ENCODE measurements at regions not wholly inside any gene's neighbourhood (a gene's known extent, or its start where the extent isn't known, plus 50 kb on each side); places are given as distances from the start of the nearest gene placed in this dataset.
"Not testable (repeated sequence)": the region's sequence is repeated elsewhere in the genome, so short reads cannot be mapped to it uniquely, and the experiment has no call there.

- Mint-ChIP-seq H3K4me3 (no peak overlapping the region), H3K4me1 (no peaks in the 10 kb centered on the region), H3K9me3 (no peaks in the 10 kb centered on the region), H3K27ac (no peak overlapping the region), H3K27me3 (peaks cover 4 to 10% of the 10 kb centered on the region in 2 donors), H3K36me3 (no peaks in the 10 kb centered on the region)
- ChIA-PET CTCF (no interaction called here), POLR2A (no interaction called here)
- Histone ChIP-seq H3K9me3 (no peaks in the 10 kb centered on the region), H3K36me3 (ENCODE audit: control insufficient read depth in 2 of 2, extremely low read depth in 1 of 2, insufficient read depth in 1 of 2, low read length in 1 of 2) (no peaks in the 10 kb centered on the region), H3K27me3 (replicated peaks in 1 of 2; ENCODE audit: control insufficient read depth in 2 of 2, extremely low read depth in 1 of 2, insufficient read depth in 2 of 2, low read length in 1 of 2) (no peaks in the 10 kb centered on the region), H3K4me3 (ENCODE audit: control insufficient read depth in 1 of 2, extremely low read depth in 1 of 2, low read length in 1 of 2) (no peak overlapping the region), H3K4me1 (ENCODE audit: control insufficient read depth in 1 of 2, extremely low read depth in 1 of 2, insufficient read depth in 2 of 2, low read length in 2 of 2) (no peaks in the 10 kb centered on the region), H3K27ac (ENCODE audit: low read length) (no peak overlapping the region)
- no CpG with 5 or more reads among the region's 1 CpG for WGBS (ENCODE audit: insufficient coverage)
- DNase-seq (no peak), ATAC-seq (replicated peaks in 1 of 4) (no peak)
Measured at GRCh38 chr13:75960538-75960994, 324.4 kb downstream of the LMO7 start.

GRCh38 chr13:75959861-75960481 is 323.8 kb downstream of the LMO7 start:
- Mint-ChIP-seq H3K4me1 (no peaks in the 10 kb centered on the region), H3K36me3 (no peaks in the 10 kb centered on the region), H3K27ac (no peak overlapping the region), H3K4me3 (no peak overlapping the region), H3K9me3 (no peaks in the 10 kb centered on the region), H3K27me3 (peaks cover 3 to 7% of the 10 kb centered on the region in 2 donors)
- POLR2A ChIA-PET: no interaction called here
- CTCF ChIA-PET: no interaction called here
- H3K27ac ChIP-seq (ENCODE audit: low read length): no peak overlapping the region
- ATAC-seq (replicated peaks in 1 of 4) (no peak), DNase-seq (no peak)
- H3K4me1 ChIP-seq (ENCODE audit: control insufficient read depth in 1 of 2, extremely low read depth in 1 of 2, insufficient read depth in 2 of 2, low read length in 2 of 2): no peaks in the 10 kb centered on the region
- no peak overlapping the region for H3K4me3 ChIP-seq (ENCODE audit: control insufficient read depth in 1 of 2, extremely low read depth in 1 of 2, low read length in 1 of 2)
- no peaks in the 10 kb centered on the region for H3K27me3 ChIP-seq (replicated peaks in 1 of 2; ENCODE audit: control insufficient read depth in 2 of 2, extremely low read depth in 1 of 2, insufficient read depth in 2 of 2, low read length in 1 of 2)
- 24% methylated on average over 2 of the region's 3 CpGs for WGBS (ENCODE audit: insufficient coverage)
- no peaks in the 10 kb centered on the region for H3K36me3 ChIP-seq (ENCODE audit: control insufficient read depth in 2 of 2, extremely low read depth in 1 of 2, insufficient read depth in 1 of 2, low read length in 1 of 2)
- no peaks in the 10 kb centered on the region for H3K9me3 ChIP-seq

- H3K9me3 ChIP-seq; H3K4me1 ChIP-seq (ENCODE audit: control insufficient read depth in 1 of 2, extremely low read depth in 1 of 2, insufficient read depth in 2 of 2, low read length in 2 of 2); CTCF ChIA-PET; DNase-seq; H3K27ac Mint-ChIP-seq; H3K36me3 Mint-ChIP-seq; ATAC-seq (replicated peaks in 1 of 4); H3K27me3 ChIP-seq (replicated peaks in 1 of 2; ENCODE audit: control insufficient read depth in 2 of 2, extremely low read depth in 1 of 2, insufficient read depth in 2 of 2, low read length in 1 of 2); H3K9me3 Mint-ChIP-seq; H3K27me3 Mint-ChIP-seq; H3K36me3 ChIP-seq (ENCODE audit: control insufficient read depth in 2 of 2, extremely low read depth in 1 of 2, insufficient read depth in 1 of 2, low read length in 1 of 2); H3K4me3 Mint-ChIP-seq; H3K4me3 ChIP-seq (ENCODE audit: control insufficient read depth in 1 of 2, extremely low read depth in 1 of 2, low read length in 1 of 2); H3K4me1 Mint-ChIP-seq; H3K27ac ChIP-seq (ENCODE audit: low read length): not testable (repeated sequence)
- POLR2A ChIA-PET: interaction anchor here in 1 of 2 donors (0.8 kb wide), 1 partner anchor 1282 kb away, joined by 4 read pairs; no protein-coding TSS in a partner anchor
- WGBS (ENCODE audit: insufficient coverage): 86% methylated on average over 1 of the region's 2 CpGs
Measured at GRCh38 chr13:75953589-75953988, 317.5 kb downstream of the LMO7 start.

- Mint-ChIP-seq H3K36me3 (no peaks in the 10 kb centered on the region), H3K27me3 (no peaks in the 10 kb centered on the region), H3K4me1 (no peaks in the 10 kb centered on the region), H3K9me3 (no peaks in the 10 kb centered on the region), H3K4me3 (no peak overlapping the region), H3K27ac (no peak overlapping the region)
- POLR2A ChIA-PET: no interaction called here
- H3K4me1 ChIP-seq (ENCODE audit: control insufficient read depth in 1 of 2, extremely low read depth in 1 of 2, insufficient read depth in 2 of 2, low read length in 2 of 2): no peaks in the 10 kb centered on the region
- H3K27me3 ChIP-seq (replicated peaks in 1 of 2; ENCODE audit: control insufficient read depth in 2 of 2, extremely low read depth in 1 of 2, insufficient read depth in 2 of 2, low read length in 1 of 2): no peaks in the 10 kb centered on the region
- no peaks in the 10 kb centered on the region for H3K9me3 ChIP-seq
- CTCF ChIA-PET: interaction anchor here in 1 of 2 donors (1.5 kb wide), 1 partner anchor 252 kb away, joined by 3 read pairs; no protein-coding TSS in a partner anchor
- ATAC-seq (replicated peaks in 1 of 4) (no peak), DNase-seq (no peak)
- H3K36me3 ChIP-seq (ENCODE audit: control insufficient read depth in 2 of 2, extremely low read depth in 1 of 2, insufficient read depth in 1 of 2, low read length in 1 of 2): no peaks in the 10 kb centered on the region
- H3K4me3 ChIP-seq (ENCODE audit: control insufficient read depth in 1 of 2, extremely low read depth in 1 of 2, low read length in 1 of 2): no peak overlapping the region
- WGBS (ENCODE audit: insufficient coverage): no CpG with 5 or more reads among the region's 2 CpGs
- no peak overlapping the region for H3K27ac ChIP-seq (ENCODE audit: low read length)
Measured at GRCh38 chr13:75947448-75947847, 311.3 kb downstream of the LMO7 start.

GRCh38 chr13:75946536-75947284 is 310.6 kb downstream of the LMO7 start:
- POLR2A ChIA-PET: no interaction called here
- CTCF ChIA-PET: interaction anchor here in 1 of 2 donors (1.5 kb wide), 1 partner anchor 251 kb away, joined by 3 read pairs; no protein-coding TSS in a partner anchor
- no peaks in the 10 kb centered on the region for H3K9me3 ChIP-seq
- WGBS (ENCODE audit: insufficient coverage): 100% methylated on average over 1 of the region's 4 CpGs
- H3K27me3 Mint-ChIP-seq: no peaks in the 10 kb centered on the region
- no peak overlapping the region for H3K27ac Mint-ChIP-seq
- no peak overlapping the region for H3K4me3 Mint-ChIP-seq
- H3K4me1 Mint-ChIP-seq: no peaks in the 10 kb centered on the region
- H3K9me3 Mint-ChIP-seq: no peaks in the 10 kb centered on the region
- ATAC-seq (replicated peaks in 1 of 4) (no peak), DNase-seq (no peak)
- no peak overlapping the region for H3K27ac ChIP-seq (ENCODE audit: low read length)
- H3K4me3 ChIP-seq (ENCODE audit: control insufficient read depth in 1 of 2, extremely low read depth in 1 of 2, low read length in 1 of 2): no peak overlapping the region
- no peaks in the 10 kb centered on the region for H3K4me1 ChIP-seq (ENCODE audit: control insufficient read depth in 1 of 2, extremely low read depth in 1 of 2, insufficient read depth in 2 of 2, low read length in 2 of 2)
- H3K36me3 Mint-ChIP-seq: no peaks in the 10 kb centered on the region
- no peaks in the 10 kb centered on the region for H3K36me3 ChIP-seq (ENCODE audit: control insufficient read depth in 2 of 2, extremely low read depth in 1 of 2, insufficient read depth in 1 of 2, low read length in 1 of 2)
- H3K27me3 ChIP-seq (replicated peaks in 1 of 2; ENCODE audit: control insufficient read depth in 2 of 2, extremely low read depth in 1 of 2, insufficient read depth in 2 of 2, low read length in 1 of 2): no peaks in the 10 kb centered on the region

GRCh38 chr13:75945841-75946482 is 309.8 kb downstream of the LMO7 start:
- Histone ChIP-seq H3K9me3 (no peaks in the 10 kb centered on the region), H3K4me1 (ENCODE audit: control insufficient read depth in 1 of 2, extremely low read depth in 1 of 2, insufficient read depth in 2 of 2, low read length in 2 of 2) (no peaks in the 10 kb centered on the region), H3K27ac (ENCODE audit: low read length) (no peak overlapping the region), H3K36me3 (ENCODE audit: control insufficient read depth in 2 of 2, extremely low read depth in 1 of 2, insufficient read depth in 1 of 2, low read length in 1 of 2) (no peaks in the 10 kb centered on the region), H3K27me3 (replicated peaks in 1 of 2; ENCODE audit: control insufficient read depth in 2 of 2, extremely low read depth in 1 of 2, insufficient read depth in 2 of 2, low read length in 1 of 2) (no peaks in the 10 kb centered on the region), H3K4me3 (ENCODE audit: control insufficient read depth in 1 of 2, extremely low read depth in 1 of 2, low read length in 1 of 2) (no peak overlapping the region)
- Mint-ChIP-seq H3K36me3 (no peaks in the 10 kb centered on the region), H3K4me1 (no peaks in the 10 kb centered on the region), H3K27me3 (no peaks in the 10 kb centered on the region), H3K4me3 (no peak overlapping the region), H3K27ac (no peak overlapping the region), H3K9me3 (no peaks in the 10 kb centered on the region)
- POLR2A ChIA-PET: no interaction called here
- CTCF ChIA-PET: interaction anchor here in 1 of 2 donors (1.5 kb wide), 1 partner anchor 250 kb away, joined by 3 read pairs; no protein-coding TSS in a partner anchor
- 100% methylated on average over 1 of the region's 3 CpGs for WGBS (ENCODE audit: insufficient coverage)
- DNase-seq (no peak), ATAC-seq (replicated peaks in 1 of 4) (no peak)
